ENCODE measurements at regions not wholly inside any gene's neighbourhood (a gene's known extent, or its start where the extent isn't known, plus 50 kb on each side); places are given as distances from the start of the nearest gene placed in this dataset.

GRCh38 chr16:29307598-29308507 is 98.7 kb downstream of the NPIPB11 start:
- H3K4me3 ChIP-seq (ENCODE audit: low read length): no peak overlapping the region
- no peaks in the 10 kb centered on the region for H3K9me3 ChIP-seq (ENCODE audit: low read length)
- H3K9ac ChIP-seq (ENCODE audit: low read length): no peak overlapping the region
- H3K36me3 ChIP-seq (ENCODE audit: insufficient read depth, low read length): no peaks in the 10 kb centered on the region
- TF ChIP-seq EP300 (conservative IDR thresholded peaks at IDR 0.05; ENCODE audit: poor library complexity, severe bottlenecking): no peak
- no peaks in the 10 kb centered on the region for H3F3A ChIP-seq (ENCODE audit: insufficient read depth, low read length, poor library complexity, severe bottlenecking)
- no peaks in the 10 kb centered on the region for H3K79me2 ChIP-seq (replicated peaks; ENCODE audit: insufficient read depth, low read length)
- no peaks in the 10 kb centered on the region for H3K27me3 ChIP-seq (ENCODE audit: insufficient read depth, low read depth, low read length)
- H4K20me1 ChIP-seq (ENCODE audit: insufficient read depth): no peaks in the 10 kb centered on the region
- no peaks in the 10 kb centered on the region for H3K9me2 ChIP-seq (ENCODE audit: insufficient read depth, low read length)
- H3K4me2 ChIP-seq (ENCODE audit: low read length): no peak overlapping the region
- H2AFZ ChIP-seq (ENCODE audit: low read depth, low read length): no peak overlapping the region
- no peak overlapping the region for H3K27ac ChIP-seq (ENCODE audit: low read length)

GRCh38 chr16:29306943-29307597 is 99.4 kb downstream of the NPIPB11 start:
- no peaks in the 10 kb centered on the region for H3K36me3 ChIP-seq (ENCODE audit: insufficient read depth, low read length)
- no peaks in the 10 kb centered on the region for H3K79me2 ChIP-seq (replicated peaks; ENCODE audit: insufficient read depth, low read length)
- TF ChIP-seq SMC3 (conservative IDR thresholded peaks at IDR 0.05; ENCODE audit: poor library complexity): no peak
- no peak for TF ChIP-seq TAF1 (IDR thresholded peaks at IDR 0.05; ENCODE audit: low read depth)
- TF ChIP-seq CTCF (IDR thresholded peaks at IDR 0.05; ENCODE audit: poor library complexity, severe bottlenecking): no peak
- TF ChIP-seq RAD21 (conservative IDR thresholded peaks at IDR 0.05): no peak
- no peak for TF ChIP-seq MXI1 (conservative IDR thresholded peaks at IDR 0.05; ENCODE audit: poor library complexity, severe bottlenecking)
- no peak for TF ChIP-seq EP300 (conservative IDR thresholded peaks at IDR 0.05; ENCODE audit: poor library complexity, severe bottlenecking)
- TF ChIP-seq REST (IDR thresholded peaks at IDR 0.05; ENCODE audit: borderline replicate concordance): no peak
- no peak for TF ChIP-seq EZH2 (IDR thresholded peaks at IDR 0.05; ENCODE audit: borderline replicate concordance, insufficient read depth, low read length, poor library complexity, severe bottlenecking)
- no peak for TF ChIP-seq POLR2AphosphoS5 (IDR thresholded peaks at IDR 0.05)
- H3K27me3 ChIP-seq (ENCODE audit: insufficient read depth, low read depth, low read length): no peaks in the 10 kb centered on the region
- H2AFZ ChIP-seq (ENCODE audit: low read depth, low read length): no peak overlapping the region
- H3K9ac ChIP-seq (ENCODE audit: low read length): no peak overlapping the region
- H3K27ac ChIP-seq (ENCODE audit: low read length): no peak overlapping the region
- no peaks in the 10 kb centered on the region for H3F3A ChIP-seq (ENCODE audit: insufficient read depth, low read length, poor library complexity, severe bottlenecking)
- H3K4me3 ChIP-seq (ENCODE audit: low read length): no peak overlapping the region
- H3K9me3 ChIP-seq (ENCODE audit: low read length): no peaks in the 10 kb centered on the region
- no peaks in the 10 kb centered on the region for H4K20me1 ChIP-seq (ENCODE audit: insufficient read depth)
- H3K4me2 ChIP-seq (ENCODE audit: low read length): no peak overlapping the region
- H3K9me2 ChIP-seq (ENCODE audit: insufficient read depth, low read length): no peaks in the 10 kb centered on the region
